Astrocyte (in vitro differentiated cells and primary cell): ENCODE measurements at regions not wholly inside any gene's neighbourhood (a gene's known extent, or its start where the extent isn't known, plus 50 kb on each side); places are given as distances from the start of the nearest gene placed in this dataset.

Experiments used
- EZH2 ChIP-seq: IDR thresholded peaks from 2 replicates; pipeline ENCODE4 v1.6.1; 2012; ENCODE audit warnings: mild to moderate bottlenecking, low read length, inconsistent platforms; ENCODE audit not compliant: insufficient read depth
- TF ChIP-seq, protein P1 (sequence below): IDR thresholded peaks from 2 replicates; pipeline ENCODE4 v1.5.1; 2011; ENCODE audit warnings: low read depth, mild to moderate bottlenecking, inconsistent platforms, low read length, moderate library complexity; ENCODE audit not compliant: insufficient read depth

GRCh38 chr1:68751723-68752122 lies 254.8 kb upstream of the DEPDC1 start:
- TF ChIP-seq EZH2: no peak
- TF ChIP-seq, protein P1, sequence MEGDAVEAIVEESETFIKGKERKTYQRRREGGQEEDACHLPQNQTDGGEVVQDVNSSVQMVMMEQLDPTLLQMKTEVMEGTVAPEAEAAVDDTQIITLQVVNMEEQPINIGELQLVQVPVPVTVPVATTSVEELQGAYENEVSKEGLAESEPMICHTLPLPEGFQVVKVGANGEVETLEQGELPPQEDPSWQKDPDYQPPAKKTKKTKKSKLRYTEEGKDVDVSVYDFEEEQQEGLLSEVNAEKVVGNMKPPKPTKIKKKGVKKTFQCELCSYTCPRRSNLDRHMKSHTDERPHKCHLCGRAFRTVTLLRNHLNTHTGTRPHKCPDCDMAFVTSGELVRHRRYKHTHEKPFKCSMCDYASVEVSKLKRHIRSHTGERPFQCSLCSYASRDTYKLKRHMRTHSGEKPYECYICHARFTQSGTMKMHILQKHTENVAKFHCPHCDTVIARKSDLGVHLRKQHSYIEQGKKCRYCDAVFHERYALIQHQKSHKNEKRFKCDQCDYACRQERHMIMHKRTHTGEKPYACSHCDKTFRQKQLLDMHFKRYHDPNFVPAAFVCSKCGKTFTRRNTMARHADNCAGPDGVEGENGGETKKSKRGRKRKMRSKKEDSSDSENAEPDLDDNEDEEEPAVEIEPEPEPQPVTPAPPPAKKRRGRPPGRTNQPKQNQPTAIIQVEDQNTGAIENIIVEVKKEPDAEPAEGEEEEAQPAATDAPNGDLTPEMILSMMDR: no peak
